NCI-H1417 treated with DMSO at 0.1 percent for 48 hours (cell line): ENCODE measurements at regions not wholly inside any gene's neighbourhood (a gene's known extent, or its start where the extent isn't known, plus 50 kb on each side); places are given as distances from the start of the nearest gene placed in this dataset.
"Not testable (repeated sequence)": the region's sequence is repeated elsewhere in the genome, so short reads cannot be mapped to it uniquely, and the experiment has no call there.

Source experiments
- DNase-seq: peaks from one replicate; lab custom pipeline; 2025; lab: John Stamatoyannopoulos, UW

DNA sequence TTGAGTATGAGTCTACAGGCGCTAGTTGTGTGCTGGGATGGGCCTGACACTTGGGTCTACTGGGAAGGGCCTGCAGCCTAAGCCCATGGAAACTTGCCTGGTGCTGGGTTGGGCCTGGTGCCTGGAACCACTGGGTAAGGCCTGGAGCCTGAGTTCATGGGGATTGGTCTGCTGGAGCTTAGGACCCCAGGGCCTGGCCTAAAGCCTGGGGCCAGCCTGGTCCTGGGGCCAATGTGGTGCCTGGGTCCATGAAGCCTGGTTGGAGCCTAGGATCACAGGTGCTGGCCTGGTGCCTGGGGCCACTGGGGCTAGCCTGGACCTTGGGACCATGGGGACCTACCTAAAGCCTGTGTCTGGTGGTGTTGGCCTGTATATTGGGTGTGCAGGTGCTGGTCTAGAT lies 270.3 kb upstream of the GRIA3 start:
- DNase-seq = no peak

DNA sequence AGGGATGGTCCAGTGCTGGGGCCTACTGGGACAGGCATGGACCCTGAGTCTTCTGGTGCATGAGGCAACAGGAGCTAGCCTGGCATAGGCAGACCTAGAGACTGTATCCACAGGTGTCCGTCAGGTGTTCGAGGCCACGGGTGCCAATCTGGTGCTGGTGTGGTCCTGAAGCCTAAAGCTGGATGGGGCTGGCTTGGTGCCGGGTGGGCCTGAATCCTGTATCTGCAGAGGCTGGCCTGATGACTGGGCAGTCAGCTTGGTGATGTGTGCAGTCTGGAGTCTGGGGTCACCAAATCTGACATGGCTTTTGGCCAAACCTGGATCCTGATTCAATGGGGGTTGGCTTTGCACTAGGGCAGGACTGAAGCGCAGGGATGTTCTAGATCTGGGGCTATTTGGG lies 269.8 kb upstream of the GRIA3 start:
- no peak for DNase-seq

DNA sequence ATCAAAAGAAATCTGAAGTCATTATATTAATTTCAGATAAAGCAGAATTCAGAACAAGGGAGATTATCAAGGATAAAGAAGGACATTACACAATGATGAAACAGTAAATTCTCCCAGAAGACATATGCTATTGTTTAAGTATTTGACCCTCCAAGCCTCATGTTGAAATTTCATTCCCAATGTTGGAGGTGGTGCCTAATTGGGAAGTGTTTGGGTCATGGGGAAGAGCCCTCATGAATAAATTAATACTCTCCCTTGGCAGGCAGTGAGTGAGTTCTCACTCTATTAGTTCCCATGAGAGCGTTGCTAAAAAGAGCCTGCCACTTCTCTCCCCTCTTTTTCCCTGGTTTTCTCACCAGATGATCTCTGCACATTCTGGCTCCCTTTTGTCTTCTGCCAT lies 249.9 kb upstream of the GRIA3 start:
- DNase-seq = no peak

DNA sequence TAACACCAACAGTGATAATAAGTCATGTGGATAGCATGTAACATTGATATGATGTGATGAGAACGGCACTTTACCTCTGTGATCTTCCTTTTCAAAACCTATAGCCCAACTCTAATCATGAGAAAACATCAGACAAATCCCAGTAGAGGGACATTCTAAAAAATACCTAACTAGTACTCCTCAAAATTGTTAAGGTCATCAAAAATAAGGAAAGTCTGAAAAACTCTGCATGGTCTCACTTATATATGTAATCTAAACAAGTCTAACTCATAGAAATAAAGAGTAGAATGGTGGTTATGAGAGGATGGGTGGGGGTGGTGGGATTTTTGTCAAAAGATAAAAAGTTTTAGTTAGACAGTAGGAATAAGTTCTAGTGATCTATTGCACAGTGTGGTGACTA lies 243.9 kb upstream of the GRIA3 start:
- no peak for DNase-seq

DNA sequence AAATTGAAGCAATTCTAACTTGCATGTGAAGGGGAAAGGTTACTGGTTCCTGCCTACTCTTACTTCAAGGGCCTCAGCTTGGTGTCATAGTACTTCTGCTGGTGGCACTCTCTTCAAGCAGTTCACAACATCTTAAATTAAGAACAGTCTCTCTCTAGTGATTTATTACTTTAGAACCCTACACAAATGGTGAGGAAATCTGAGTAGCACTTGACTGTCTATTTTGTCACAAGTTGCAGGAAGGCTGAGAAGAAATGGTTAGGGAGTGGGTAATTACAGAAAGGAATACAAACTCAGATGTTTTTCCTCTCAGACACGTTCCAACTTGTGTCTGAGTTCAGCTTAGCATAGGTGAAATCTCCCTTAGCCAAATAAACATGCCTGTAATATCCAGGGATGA lies 242.3 kb upstream of the GRIA3 start:
- no peak for DNase-seq

DNA sequence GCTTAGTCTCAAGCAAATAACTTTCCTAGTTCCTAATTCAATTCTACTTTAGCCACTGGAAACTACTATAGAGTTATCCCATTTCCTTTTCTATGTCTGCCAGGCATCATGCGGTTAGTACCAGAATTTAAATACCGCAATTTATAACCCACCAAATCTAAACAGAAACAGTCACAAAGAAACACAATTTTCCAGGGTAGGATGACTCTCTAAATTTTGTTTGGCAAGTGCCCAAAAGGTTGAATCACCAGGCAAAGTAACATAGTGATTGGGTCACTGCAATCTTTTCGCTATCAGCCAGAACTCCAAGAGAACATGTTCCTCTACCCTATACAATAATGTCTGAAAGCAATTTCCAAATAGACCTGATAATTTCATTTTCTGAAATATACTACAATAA lies 240.2 kb upstream of the GRIA3 start:
- no peak for DNase-seq

DNA sequence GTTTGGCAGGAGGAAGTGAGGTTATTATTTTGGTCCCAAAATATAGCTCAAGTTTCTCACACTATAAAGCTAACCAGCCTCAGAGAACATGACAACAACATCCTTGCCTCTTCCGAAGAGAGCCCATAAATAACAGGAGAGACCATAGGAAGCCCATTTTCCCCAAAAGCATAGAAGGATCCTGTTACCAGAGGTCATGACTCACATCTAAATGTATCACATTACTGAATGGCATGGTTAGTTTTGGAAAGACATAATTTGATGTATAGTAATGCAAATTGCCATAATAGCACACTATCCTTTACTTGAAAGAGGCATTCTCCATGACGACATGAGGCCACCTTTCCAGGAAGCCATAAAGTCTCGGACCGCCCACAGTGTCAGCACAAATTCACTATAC lies 238.8 kb upstream of the GRIA3 start:
- DNase-seq = no peak

DNA sequence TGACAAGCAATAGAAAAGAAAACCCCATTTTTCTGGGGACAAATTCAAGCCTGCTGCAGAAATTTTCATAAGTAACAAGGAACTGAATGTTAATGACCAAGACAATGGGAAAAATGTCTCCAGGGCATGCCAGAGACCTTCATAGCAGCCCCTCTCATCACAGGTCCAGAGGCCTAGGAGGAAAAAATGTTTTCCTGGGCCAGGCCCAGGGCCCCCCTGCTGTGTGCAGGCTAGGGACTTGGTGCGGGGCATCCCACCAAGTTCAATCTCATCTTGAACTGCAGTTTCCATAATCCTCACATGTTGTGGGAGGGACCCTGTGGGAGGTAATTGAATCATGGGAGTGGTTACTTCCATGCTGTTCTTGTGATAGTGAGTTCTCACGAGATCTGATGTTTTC lies 211.5 kb upstream of the GRIA3 start:
- DNase-seq = no peak

DNA sequence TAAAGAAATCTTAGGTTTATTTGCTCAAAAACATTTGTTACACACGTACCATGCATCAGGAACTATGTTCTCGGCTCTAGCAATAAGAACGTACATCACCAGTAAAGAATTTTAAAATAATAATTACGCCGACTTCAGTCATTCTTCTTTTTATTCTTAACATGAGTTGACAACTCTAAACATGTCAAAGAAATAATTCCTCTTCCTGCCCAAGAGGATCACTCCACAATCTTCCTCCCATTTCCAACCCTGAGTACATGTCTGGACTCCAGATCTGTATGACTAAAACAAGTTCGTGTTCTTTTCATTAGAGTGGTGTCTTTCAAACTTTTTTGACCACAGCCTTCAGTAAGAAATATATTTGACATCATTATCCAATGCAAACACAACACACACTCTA lies 201.6 kb upstream of the GRIA3 start:
- no peak for DNase-seq

DNA sequence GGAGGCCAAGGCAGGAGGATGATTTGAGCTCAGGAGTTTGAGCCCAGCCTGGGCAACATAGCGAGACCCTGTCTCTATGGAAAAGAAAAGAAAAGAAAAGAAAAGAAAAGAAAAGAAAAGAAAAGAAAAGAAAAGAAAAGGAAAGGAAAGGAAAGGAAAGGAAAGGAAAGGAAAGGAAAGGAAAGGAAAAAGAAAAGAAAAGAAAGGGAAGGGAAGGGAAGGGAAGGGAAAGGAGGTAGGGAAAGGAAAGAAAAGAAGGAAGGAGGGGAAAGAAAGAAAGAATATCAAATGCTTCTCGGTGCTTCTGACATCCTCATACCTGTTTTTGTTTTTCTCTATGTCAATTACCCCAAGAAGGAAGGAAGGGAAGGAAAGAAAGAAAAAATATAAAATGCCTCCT lies 181.2 kb upstream of the GRIA3 start:
- DNase-seq = not testable (repeated sequence)

DNA sequence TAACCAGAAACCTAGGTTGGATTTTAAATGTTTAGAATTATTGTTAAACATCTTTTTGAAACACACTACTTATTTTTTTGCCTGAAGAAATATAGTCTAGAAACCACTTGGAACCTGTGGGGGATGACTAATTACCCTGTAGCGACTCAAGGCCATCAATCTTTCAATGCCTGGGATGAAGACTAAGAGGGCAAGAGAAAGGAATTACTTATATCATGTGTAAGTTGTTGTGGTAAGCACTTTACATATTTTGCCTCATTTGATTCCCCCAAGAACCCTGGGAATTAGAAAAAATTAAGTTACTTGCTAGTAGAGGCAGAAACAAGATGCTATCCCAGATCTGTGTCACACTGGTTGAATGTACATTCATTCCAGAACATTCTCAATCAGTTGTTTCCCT lies 170.9 kb upstream of the GRIA3 start:
- no peak for DNase-seq

DNA sequence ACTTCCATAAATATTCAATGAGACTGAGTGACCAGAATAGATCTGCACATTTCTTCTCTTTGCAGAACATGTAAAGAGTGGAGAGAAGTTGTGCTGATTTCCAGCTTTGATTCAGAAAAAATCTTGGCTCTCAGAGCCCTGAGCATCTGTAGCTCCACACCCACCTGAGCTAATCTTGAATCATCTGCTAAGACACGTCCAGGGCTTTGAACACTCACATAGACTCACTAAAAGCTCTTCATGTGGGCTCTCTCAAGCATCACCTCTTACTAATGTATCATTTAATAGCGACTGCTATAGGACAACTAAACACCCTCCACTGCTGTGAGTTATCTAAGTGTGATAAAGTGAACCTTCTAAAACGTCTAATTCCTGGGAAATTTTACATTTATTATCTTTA lies 147.7 kb upstream of the GRIA3 start:
- DNase-seq = no peak

DNA sequence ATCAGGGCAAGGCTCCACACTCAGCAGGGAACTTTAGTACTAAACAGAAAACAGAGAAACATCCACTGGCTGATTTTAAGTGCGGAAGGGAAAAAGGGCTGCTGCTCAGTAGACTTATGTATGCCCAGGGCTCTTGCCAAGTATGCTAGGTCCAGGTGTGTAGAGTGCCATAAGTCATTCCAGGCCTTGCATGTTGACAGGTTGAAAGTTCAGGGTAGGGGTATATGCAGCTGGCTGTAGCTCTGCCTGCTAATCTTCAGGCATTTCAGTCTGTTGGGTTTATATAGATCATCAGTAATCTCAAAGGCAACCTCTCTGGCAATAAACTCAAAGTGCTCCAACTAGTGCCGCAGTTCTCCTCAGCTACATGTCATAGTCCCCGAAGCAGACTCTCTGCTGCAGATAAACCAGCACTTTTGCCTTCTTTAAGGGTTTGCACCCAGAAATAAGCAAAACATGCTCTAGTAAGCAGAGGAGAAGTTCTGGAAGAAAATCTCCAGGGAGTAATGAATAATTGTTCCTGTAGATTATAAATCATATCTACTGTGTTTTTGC lies 134.9 kb upstream of the GRIA3 start:
- DNase-seq = no peak

DNA sequence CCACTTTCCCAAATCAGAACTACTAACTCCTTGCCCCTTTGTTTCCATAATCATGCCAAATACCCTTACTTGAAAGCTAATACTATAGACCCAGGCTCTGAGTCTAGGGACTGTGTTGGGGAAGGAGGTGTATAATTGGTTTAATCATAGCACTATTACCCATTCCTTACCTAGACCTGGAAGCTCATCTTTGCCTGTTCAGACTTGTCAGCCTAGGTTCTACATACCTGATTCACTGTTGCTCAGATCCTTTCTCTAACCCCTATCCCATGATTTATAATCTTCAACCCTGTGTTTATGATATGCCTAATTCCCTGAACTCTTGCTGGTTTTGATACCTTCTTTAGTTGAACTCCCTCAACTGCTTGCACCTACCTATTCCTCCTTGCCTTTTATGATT lies 123.1 kb upstream of the GRIA3 start:
- DNase-seq = no peak

DNA sequence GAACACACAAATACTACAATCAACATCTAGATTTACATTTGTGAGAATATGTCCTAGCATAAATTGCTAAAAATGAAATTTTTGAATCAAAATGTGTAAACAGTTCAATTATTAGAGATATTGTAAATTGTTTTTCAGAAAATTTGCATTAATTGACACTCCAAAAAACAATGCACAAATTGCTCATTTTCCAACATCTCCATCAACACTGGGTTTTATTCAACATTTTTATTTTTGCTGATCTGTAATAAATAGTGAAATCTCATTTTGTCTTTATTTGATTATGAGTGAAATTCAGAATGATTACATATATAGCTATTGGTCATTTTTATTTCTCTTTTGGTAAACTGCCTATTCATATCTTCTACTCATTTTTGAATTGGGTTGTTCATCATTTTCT lies 120.0 kb upstream of the GRIA3 start:
- no peak for DNase-seq

DNA sequence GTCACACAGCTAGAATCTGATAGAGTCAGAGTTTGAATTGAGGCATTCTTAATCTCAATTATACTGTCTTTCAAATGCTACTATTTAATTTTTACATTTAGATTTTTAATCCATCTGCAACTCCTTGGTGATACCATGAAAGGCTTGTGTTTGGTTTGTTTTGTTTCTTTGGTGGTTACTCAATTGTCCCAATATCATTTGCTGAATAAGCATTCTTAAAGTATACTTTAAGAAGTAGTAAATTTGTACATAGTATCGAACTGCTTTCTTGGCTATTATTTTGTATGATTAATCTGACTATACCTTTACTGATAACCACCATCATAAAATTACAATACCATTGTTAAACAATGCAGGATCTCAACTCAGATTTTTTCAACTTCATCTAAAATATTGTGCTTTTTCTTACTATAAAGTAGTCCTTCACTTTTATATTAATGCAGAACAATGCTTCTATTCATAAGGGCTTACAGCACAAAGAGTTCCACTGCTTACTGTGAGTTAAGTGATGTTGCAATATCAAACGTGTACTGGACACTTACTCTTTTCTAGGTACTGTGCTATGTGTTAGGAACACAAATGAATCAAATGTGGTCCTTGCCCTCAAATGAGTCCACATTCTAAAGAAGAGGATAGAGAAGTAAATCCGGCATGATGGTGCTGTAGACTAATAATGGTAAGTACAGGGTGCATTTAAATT lies 111.2 kb upstream of the GRIA3 start:
- DNase-seq = no peak

DNA sequence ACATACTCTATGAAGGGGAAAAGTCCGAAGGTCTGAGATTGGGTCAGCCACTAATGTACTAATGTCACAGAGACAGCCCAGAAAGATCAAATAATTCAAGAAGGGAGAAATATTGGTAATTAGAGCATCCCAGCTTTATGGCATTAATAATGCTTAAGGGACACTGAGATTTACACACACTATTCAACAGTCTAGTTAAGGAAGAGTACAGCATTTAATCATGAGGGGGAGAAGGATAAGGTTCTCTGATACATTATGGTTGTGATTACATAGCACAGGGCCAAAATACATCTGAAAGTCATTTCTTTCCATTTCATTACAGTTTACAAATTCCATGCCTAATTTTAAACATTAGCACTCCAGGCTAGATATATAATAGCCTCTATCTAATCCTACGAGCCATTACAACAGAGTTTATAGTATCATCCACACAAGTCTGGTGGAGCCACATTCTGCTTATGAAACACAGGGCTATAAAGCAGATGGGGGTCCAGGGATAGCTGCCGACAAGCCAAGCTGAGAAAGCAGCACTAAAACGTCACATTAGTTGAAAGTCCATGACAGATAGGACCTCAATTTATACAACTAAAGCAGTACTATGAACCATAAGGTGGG lies 108.0 kb upstream of the GRIA3 start:
- DNase-seq = no peak

DNA sequence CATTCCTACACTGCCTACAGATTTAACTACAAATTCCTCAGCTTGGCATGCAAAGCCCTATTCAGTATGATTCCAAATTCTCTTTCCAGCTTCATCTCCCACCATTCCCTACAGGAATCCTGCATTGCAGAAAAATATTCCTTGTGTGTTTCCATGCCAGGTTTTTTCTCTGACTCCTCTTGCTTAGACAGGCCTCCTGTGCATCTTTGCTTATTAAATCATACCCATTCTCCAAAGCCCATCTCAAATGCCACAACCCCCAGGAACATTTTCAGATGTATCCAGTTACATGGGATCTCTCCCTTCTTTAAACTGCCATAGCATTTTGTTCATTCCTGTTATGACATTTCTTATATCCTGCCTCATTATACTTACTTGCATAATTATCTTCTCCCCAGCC lies 106.4 kb upstream of the GRIA3 start:
- DNase-seq = no peak

DNA sequence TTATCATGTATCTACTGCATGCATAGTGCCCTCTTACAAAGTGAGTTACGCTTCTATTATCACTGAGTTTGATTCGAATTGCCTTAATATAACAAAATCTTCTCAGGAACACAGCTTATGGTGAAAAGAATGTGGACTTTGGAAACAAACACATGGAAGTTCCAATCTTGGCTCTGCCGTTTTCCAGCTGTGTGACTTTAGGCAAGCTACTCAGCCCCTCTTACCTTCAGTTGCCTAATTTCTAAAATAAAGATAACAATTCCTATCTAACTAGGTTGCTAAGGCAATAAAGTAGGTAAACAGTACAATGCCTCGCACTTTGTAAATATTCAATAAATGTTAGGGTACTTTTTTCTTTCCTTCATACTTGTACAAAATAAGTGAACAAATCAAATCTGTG lies 104.0 kb upstream of the GRIA3 start:
- no peak for DNase-seq

DNA sequence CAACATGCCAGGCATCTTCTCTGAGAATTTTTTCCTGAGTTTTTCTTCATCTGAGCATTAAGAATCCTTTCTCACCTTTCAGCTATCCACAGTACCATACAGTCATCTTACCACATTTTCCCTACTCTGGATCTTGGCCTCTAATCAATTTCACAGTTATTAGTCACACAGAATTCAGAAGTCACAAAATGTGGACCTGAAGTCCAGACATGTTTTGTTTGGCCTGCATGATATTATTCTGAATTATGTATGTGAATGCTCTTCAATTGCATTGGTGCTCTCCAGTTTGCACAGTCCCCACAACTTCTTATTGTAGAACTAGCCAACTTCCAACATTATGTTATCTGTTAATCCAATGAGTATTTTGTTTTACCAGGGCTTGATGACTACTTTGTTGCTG lies 102.3 kb upstream of the GRIA3 start:
- DNase-seq = no peak

DNA sequence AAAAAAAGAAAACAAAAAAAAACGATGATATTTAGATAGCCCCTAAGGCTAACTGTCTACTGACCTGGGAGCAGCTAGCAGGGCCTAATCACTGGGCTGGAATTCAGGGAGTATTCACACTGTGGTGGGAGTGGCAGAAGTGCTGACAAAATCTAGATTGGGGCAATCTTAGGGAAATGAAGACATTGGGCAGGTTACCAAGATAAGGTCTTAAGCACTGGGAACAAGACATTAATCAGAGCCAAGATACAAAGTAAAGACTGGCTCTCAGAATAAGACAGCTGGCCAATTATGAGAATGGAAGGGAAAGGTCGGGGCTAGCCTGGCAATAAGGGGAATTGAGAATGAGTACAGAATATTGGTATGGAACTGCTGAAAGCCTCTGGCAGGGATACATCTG lies 100.2 kb upstream of the GRIA3 start:
- DNase-seq = no peak

DNA sequence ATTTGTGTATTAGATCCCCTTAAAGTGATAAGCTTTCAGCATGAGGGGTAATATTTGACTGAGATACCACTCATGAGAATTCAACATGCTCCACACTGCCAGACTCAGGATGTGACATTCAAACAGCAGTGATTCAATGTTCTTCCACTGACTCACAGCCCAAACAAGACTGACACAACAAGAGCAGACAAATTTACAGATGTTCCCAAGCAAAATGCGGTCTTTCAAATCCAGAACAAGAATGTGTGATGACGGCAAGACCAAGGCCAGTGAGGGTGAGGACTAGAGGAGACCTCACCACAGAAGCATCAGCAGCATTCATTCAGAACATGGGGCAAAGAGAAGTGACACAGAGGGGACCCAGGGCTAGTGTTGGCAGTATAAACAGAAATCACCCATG lies 99.3 kb upstream of the GRIA3 start:
- no peak for DNase-seq

DNA sequence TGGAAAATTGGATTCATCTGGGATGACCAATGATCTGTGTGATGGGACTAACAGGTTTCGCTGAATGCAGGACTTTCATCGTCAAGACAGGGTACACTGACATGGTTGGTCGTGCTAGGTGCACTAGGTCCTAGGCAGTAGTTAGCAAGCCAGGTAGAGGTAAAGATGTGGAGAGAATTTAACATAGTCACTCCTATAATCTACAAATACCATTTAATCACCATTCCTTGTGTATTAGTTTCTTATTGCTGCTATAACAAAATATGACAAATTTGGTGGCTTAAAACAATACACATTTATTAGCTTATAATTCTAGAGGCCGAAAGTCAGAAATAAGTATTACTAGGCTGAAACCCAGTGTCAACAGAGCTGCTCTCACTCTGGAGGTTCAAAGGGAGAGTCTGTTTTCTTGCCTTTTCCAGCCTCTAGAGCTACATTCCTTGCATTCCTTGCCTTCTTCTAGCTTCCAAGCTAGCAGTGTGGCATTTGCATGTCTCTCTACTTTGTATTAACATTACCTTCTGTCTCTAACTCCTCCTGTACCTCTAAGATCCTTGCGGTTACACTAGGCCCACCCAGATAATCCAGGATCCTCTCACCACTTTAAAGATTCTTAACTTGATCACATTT lies 98.7 kb upstream of the GRIA3 start:
- no peak for DNase-seq

DNA sequence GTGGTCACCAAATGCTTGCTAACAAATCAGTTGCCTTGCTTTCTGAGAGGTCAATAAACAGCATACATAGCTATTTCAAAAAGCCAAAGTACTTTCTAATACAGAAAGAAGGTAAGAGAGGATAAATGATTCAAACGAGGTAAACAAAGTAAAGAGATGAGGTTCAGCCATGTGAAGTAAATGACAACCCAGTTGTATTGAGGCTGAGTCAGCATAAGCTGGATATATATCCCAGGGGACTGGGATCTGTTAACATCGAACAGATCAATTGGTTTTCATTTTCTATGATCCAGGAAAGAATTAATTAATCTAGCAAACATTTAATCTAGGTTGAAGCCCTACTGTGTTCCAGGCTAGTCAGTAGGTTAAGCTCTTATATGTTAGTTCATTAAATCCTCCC lies 97.3 kb upstream of the GRIA3 start:
- no peak for DNase-seq
